ENCODE measurements at regions not wholly inside any gene's neighbourhood (a gene's known extent, or its start where the extent isn't known, plus 50 kb on each side); places are given as distances from the start of the nearest gene placed in this dataset.

GRCh38 chr20:12383821-12384220 is 466.1 kb downstream of the BTBD3 start:
- no peak overlapping the region for H3K4me3 ChIP-seq
- H3K27ac ChIP-seq = no peak overlapping the region
- intact Hi-C loops (cut with DNase I; ENCODE audit: low total_unique reads) = no loop called here
- DNase-seq (ENCODE audit: low spot score in 2 of 2) = no peak
- no peaks in the 10 kb centered on the region for H3K9me3 ChIP-seq
- H3K36me3 ChIP-seq = no peaks in the 10 kb centered on the region
- no peaks in the 10 kb centered on the region for H3K4me1 ChIP-seq
- TF ChIP-seq POLR2A (IDR thresholded peaks at IDR 0.05) (no peak), CTCF (IDR thresholded peaks at IDR 0.05) (no peak), POLR2AphosphoS5 (IDR thresholded peaks at IDR 0.05) (no peak)
- H3K27me3 ChIP-seq = no peaks in the 10 kb centered on the region

- H3K9me3 ChIP-seq = no peaks in the 10 kb centered on the region
- intact Hi-C loops (cut with DNase I; ENCODE audit: low total_unique reads) = no loop called here
- H3K27me3 ChIP-seq = no peaks in the 10 kb centered on the region
- no peaks in the 10 kb centered on the region for H3K4me1 ChIP-seq
- no peak overlapping the region for H3K4me3 ChIP-seq
- no peak overlapping the region for H3K27ac ChIP-seq
- DNase-seq (ENCODE audit: low spot score in 2 of 2) = no peak
- TF ChIP-seq POLR2A (IDR thresholded peaks at IDR 0.05) (no peak), POLR2AphosphoS5 (IDR thresholded peaks at IDR 0.05) (no peak), CTCF (IDR thresholded peaks at IDR 0.05) (no peak)
- no peaks in the 10 kb centered on the region for H3K36me3 ChIP-seq
These were observed 469.1 kb downstream of the BTBD3 start for GRCh38 chr20:12386821-12387220.

GRCh38 chr20:12391099-12391498 is 473.4 kb downstream of the BTBD3 start:
- DNase-seq (ENCODE audit: low spot score in 2 of 2) = no peak
- no peaks in the 10 kb centered on the region for H3K27me3 ChIP-seq
- no peaks in the 10 kb centered on the region for H3K9me3 ChIP-seq
- H3K36me3 ChIP-seq = no peaks in the 10 kb centered on the region
- TF ChIP-seq CTCF (IDR thresholded peaks at IDR 0.05) (no peak), POLR2A (IDR thresholded peaks at IDR 0.05) (no peak), POLR2AphosphoS5 (IDR thresholded peaks at IDR 0.05) (no peak)
- no peaks in the 10 kb centered on the region for H3K4me1 ChIP-seq
- H3K27ac ChIP-seq = no peak overlapping the region
- intact Hi-C loops (cut with DNase I; ENCODE audit: low total_unique reads) = no loop called here
- no peak overlapping the region for H3K4me3 ChIP-seq

GRCh38 chr20:12394786-12395185 is 477.1 kb downstream of the BTBD3 start:
- Histone ChIP-seq H3K27me3 (no peaks in the 10 kb centered on the region), H3K36me3 (no peaks in the 10 kb centered on the region), H3K9me3 (no peaks in the 10 kb centered on the region), H3K27ac (no peak overlapping the region), H3K4me3 (no peak overlapping the region), H3K4me1 (no peaks in the 10 kb centered on the region)
- no peak for DNase-seq (ENCODE audit: low spot score in 2 of 2)
- intact Hi-C loops (cut with DNase I; ENCODE audit: low total_unique reads) = no loop called here
- TF ChIP-seq POLR2AphosphoS5 (IDR thresholded peaks at IDR 0.05) (no peak), CTCF (IDR thresholded peaks at IDR 0.05) (no peak), POLR2A (IDR thresholded peaks at IDR 0.05) (no peak)

GRCh38 chr20:12395353-12395752 is 477.7 kb downstream of the BTBD3 start:
- no peaks in the 10 kb centered on the region for H3K9me3 ChIP-seq
- no peaks in the 10 kb centered on the region for H3K4me1 ChIP-seq
- intact Hi-C loops (cut with DNase I; ENCODE audit: low total_unique reads) = no loop called here
- TF ChIP-seq CTCF (IDR thresholded peaks at IDR 0.05) (no peak), POLR2AphosphoS5 (IDR thresholded peaks at IDR 0.05) (no peak), POLR2A (IDR thresholded peaks at IDR 0.05) (no peak)
- H3K36me3 ChIP-seq = no peaks in the 10 kb centered on the region
- H3K27ac ChIP-seq = no peak overlapping the region
- no peak for DNase-seq (ENCODE audit: low spot score in 2 of 2)
- no peaks in the 10 kb centered on the region for H3K27me3 ChIP-seq
- no peak overlapping the region for H3K4me3 ChIP-seq
